Right lobe of liver (tissue), 4 donors: ENCODE measurements at regions not wholly inside any gene's neighbourhood (a gene's known extent, or its start where the extent isn't known, plus 50 kb on each side); places are given as distances from the start of the nearest gene placed in this dataset.

ENCODE experiments used
- CTCF ChIP-seq, 4 donors: fragments of 200-600 bp in 3 of 4; fragments of 450-650 bp in 1 of 4; IDR thresholded peaks; one replicate each; pipeline versions ENCODE4 v1.5.1 to v1.8.0; 2016 to 2022; ENCODE audit warnings: antibody characterized with exemption in 4 of 4, mild to moderate bottlenecking in 2 of 4
- POLR2A ChIP-seq: fragments of 450-650 bp; IDR thresholded peaks from one replicate; pipeline ENCODE4 v1.6.1; 2017; ENCODE audit warnings: antibody characterized with exemption, mild to moderate bottlenecking
- donor health status: DM: no; HTN: no; CAD: no.
- donor health status: DM: no; HTN: no; CAD: no.
- donor health status: DM: no; HTN: yes; CAD: no.

GRCh38 chr10:3924344-3924743 is 139.3 kb upstream of the KLF6 start:
- TF ChIP-seq CTCF (IDR thresholded peaks at IDR 0.05), result no peak
- TF ChIP-seq POLR2A, result no peak
